Stimulated activated effector memory CD8-positive, alpha-beta T cell treated with anti-CD3 and anti-CD28 coated beads, Interleukin-12 subunit alpha, Interleukin-12 subunit beta, amount 100 ng/mL, for 72 hours (primary cell): ENCODE measurements at regions not wholly inside any gene's neighbourhood (a gene's known extent, or its start where the extent isn't known, plus 50 kb on each side); places are given as distances from the start of the nearest gene placed in this dataset.
"Not testable (repeated sequence)": the region's sequence is repeated elsewhere in the genome, so short reads cannot be mapped to it uniquely, and the experiment has no call there.

Experiments used
- ATAC-seq: fragments of 150-1000 bp; cut with Tn5 transposase; 2 replicates; pipeline ENCODE4 v1.10.0; 2021
- DNase-seq, 2 donors: peaks; one replicate each; pipeline ENCODE4 v3.0.0; 2021 to 2022; ENCODE audit warnings: low spot score in 2 of 2
- H3K27ac Mint-ChIP-seq: one replicate; pipeline ENCODE4 v1.8.0; 2022; ENCODE audit warnings: mild to moderate bottlenecking, mixed read lengths
- H3K36me3 Mint-ChIP-seq: one replicate; pipeline ENCODE4 v1.8.0; 2022; ENCODE audit warnings: mild to moderate bottlenecking, mixed read lengths
- H3K4me1 Mint-ChIP-seq: one replicate; pipeline ENCODE4 v1.8.0; 2022; ENCODE audit warnings: mixed read lengths
- H3K4me3 Mint-ChIP-seq: one replicate; pipeline ENCODE4 v1.8.0; 2022; ENCODE audit warnings: mild to moderate bottlenecking, mixed read lengths
- H3K9me3 Mint-ChIP-seq: one replicate; pipeline ENCODE4 v1.8.0; 2022; ENCODE audit warnings: mixed read lengths

DNA sequence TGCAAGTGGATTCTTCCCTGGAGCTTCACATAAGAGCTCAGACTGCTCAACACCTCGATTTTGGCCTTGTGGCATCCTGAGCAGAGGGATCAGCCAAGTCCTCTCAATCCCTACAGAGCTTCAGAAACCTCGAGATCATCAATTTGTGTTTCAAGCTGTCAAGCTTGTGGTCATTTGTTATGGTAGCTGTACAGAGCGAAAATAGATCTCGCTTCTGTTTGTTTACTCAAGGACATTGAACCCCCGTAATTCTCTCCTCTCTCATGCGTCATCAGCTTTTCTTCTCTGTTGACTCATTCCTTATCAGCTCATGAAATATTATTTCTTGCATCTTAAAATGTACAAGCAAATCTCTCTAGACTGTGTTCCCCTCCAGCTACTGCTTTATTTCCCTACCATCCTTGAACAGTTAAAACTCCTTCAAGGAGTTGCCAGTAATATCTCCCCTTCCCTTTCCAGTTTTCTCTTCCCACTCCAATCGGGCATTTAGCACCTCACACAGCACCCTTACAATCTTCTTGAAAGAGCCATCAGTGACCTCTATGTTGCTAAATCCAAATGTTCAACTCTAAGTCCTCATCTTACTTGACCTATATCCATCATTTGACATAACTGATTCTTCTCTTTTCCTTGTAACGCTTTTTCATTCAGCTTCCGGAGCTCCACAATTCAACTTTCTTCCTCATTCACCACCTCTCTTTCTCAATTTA, 106.2 kb upstream of the FAT1 start:
- no peak for ATAC-seq
- Mint-ChIP-seq H3K36me3 (no peaks in the 10 kb centered on the region), H3K4me3 (no peak overlapping the region), H3K27ac (no peak overlapping the region), H3K9me3 (peaks cover 11% of the 10 kb centered on the region), H3K4me1 (no peaks in the 10 kb centered on the region)
- no peak for DNase-seq

DNA sequence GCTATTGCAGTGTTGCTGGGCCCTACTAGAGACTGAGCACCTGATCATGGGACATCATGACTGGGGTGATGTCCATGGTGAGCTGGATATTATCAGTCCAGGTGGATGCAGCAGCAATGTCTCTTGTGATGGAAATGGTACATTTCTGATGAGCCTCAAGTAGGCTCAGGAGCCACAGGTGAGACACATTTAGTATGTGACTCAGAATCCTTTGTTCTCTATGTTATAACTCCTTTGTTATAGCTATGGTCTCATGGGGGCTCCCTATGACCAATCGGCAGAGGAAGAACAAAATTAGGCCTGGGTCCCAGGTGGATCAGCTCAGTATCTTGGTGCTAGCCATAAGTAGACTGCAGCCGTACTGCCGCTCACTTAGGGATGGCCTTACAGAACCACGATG, 107.9 kb upstream of the FAT1 start:
- Mint-ChIP-seq H3K27ac (no peak overlapping the region), H3K4me3 (no peak overlapping the region), H3K36me3 (no peaks in the 10 kb centered on the region), H3K9me3 (peaks cover 12% of the 10 kb centered on the region), H3K4me1 (no peaks in the 10 kb centered on the region)
- no peak for ATAC-seq
- DNase-seq: no peak

DNA sequence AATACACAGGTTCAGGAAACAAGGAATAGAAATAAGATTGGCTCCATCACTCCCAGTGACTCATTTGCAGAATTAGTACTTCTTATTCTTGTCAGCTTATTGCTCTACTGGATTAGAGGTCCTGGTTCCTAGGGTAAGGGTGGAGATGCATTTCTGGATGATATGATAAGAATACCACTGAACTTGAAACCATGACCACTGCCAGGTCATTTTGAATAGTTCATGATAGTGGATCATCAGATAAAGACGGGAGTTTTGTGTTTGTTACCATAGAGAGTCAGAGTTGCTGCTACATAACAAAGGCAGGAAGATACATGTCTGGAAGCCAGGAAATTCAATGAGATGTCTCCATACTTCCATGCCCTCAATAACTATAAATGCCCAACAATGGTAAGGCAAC, 109.2 kb upstream of the FAT1 start:
- Mint-ChIP-seq H3K4me1 (no peaks in the 10 kb centered on the region), H3K27ac (no peak overlapping the region), H3K4me3 (no peak overlapping the region), H3K9me3 (peaks cover 15% of the 10 kb centered on the region), H3K36me3 (no peaks in the 10 kb centered on the region)
- ATAC-seq (no peak), DNase-seq (no peak)

- H3K4me3 Mint-ChIP-seq, H3K36me3 Mint-ChIP-seq, H3K4me1 Mint-ChIP-seq, ATAC-seq, H3K27ac Mint-ChIP-seq, H3K9me3 Mint-ChIP-seq, DNase-seq: not testable (repeated sequence)
These were observed 113.8 kb upstream of the FAT1 start for GRCh38 chr4:186837463-186837862.

DNA sequence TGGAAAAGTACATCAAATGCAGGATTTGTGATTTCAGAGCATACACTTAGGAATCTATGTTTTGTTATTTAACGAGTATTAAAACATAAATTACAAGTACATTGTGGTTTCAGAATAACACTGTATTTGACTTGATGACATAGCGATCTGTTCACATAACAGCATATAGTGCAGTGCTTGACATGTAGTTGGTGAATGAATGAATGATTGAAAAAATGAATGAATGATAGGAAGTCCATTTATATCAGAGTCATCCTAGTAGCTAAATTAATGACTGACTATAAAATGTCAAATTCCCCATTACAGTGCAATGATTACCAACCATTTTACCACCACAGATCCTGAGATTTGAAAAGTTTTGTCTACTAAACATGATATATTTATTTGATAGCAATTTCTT, 114.6 kb upstream of the FAT1 start:
- Mint-ChIP-seq H3K36me3 (no peaks in the 10 kb centered on the region), H3K4me3 (no peak overlapping the region), H3K27ac (no peak overlapping the region), H3K9me3 (peaks cover 9% of the 10 kb centered on the region), H3K4me1 (no peaks in the 10 kb centered on the region)
- ATAC-seq (no peak), DNase-seq (no peak)

GRCh38 chr4:186839122-186840037, 115.7 kb upstream of the FAT1 start:
- H3K36me3 Mint-ChIP-seq: no peaks in the 10 kb centered on the region
- H3K27ac Mint-ChIP-seq: no peak overlapping the region
- DNase-seq (no peak), ATAC-seq (no peak)
- no peaks in the 10 kb centered on the region for H3K4me1 Mint-ChIP-seq
- H3K9me3 Mint-ChIP-seq: peaks cover 9% of the 10 kb centered on the region
- no peak overlapping the region for H3K4me3 Mint-ChIP-seq

DNA sequence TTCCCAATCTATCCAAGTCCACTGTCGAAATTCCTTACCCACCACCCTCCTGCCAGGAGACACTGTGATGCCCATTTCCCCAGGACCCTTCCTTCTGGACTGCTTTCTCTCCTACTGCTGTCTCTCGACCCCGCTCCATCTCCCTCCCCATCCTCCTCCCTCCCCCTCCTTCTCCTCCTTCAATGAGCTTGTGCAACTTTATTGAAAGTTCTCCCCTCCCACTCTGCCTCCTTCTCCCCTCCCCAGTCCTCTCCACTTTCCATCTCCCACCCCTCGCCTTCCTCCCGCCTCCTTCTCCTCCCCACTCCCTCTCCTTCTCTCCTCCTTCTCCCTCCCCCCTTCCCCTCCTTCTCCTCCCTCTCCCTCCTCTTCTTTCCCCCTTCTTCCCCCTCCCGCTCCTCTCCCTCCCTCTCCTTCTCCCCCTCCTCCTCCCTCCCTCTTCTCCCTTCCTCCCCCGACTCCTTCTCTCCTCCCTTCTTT, 116.6 kb upstream of the FAT1 start:
- Mint-ChIP-seq H3K4me1 (no peaks in the 10 kb centered on the region), H3K27ac (no peak overlapping the region), H3K9me3 (peaks cover 9% of the 10 kb centered on the region), H3K36me3 (no peaks in the 10 kb centered on the region), H3K4me3 (no peak overlapping the region)
- no peak for DNase-seq
- no peak for ATAC-seq

DNA sequence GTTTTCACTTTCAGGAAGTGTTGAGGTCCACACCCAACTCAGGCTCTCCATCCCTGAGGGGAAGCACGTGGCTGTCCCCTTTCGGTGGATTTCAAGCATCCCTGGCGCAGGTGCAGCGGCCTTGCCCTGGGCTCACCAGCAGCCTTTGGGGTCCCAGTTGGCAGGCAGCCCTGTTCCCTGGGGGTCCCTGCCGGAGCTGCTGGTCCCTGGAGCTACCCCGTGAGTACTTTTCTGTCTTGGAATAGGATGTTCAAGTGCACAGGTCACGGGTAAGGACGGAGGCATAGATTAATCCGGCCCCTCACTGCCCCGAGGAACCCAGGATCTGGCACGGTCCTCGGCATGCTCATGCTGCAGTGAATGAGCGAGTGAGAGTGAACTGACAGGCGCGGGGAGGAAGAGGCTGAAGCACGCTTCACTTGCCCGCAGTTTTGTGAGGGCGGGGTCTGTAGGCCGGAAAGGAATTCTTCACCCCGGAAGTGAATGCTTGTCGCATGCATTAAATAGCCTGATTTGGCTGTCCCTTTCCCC, 117.2 kb upstream of the FAT1 start:
- DNase-seq (no peak), ATAC-seq (no peak)
- peaks cover 9% of the 10 kb centered on the region for H3K9me3 Mint-ChIP-seq
- no peak overlapping the region for H3K4me3 Mint-ChIP-seq
- H3K4me1 Mint-ChIP-seq: no peaks in the 10 kb centered on the region
- H3K36me3 Mint-ChIP-seq: no peaks in the 10 kb centered on the region
- H3K27ac Mint-ChIP-seq: no peak overlapping the region

- no peak overlapping the region for H3K4me3 Mint-ChIP-seq
- H3K36me3 Mint-ChIP-seq: no peaks in the 10 kb centered on the region
- ATAC-seq (no peak), DNase-seq (no peak)
- H3K27ac Mint-ChIP-seq: no peak overlapping the region
- no peaks in the 10 kb centered on the region for H3K4me1 Mint-ChIP-seq
- H3K9me3 Mint-ChIP-seq: peaks cover 6% of the 10 kb centered on the region
These were observed 120.5 kb upstream of the FAT1 start for GRCh38 chr4:186844059-186844681.

- Mint-ChIP-seq H3K4me1 (no peaks in the 10 kb centered on the region), H3K36me3 (no peaks in the 10 kb centered on the region), H3K27ac (no peak overlapping the region), H3K9me3 (peaks cover 7% of the 10 kb centered on the region), H3K4me3 (no peak overlapping the region)
- ATAC-seq (no peak), DNase-seq (no peak)
These were observed 121.6 kb upstream of the FAT1 start for GRCh38 chr4:186845137-186845842.

- Mint-ChIP-seq H3K27ac (no peak overlapping the region), H3K36me3 (no peaks in the 10 kb centered on the region), H3K4me1 (no peaks in the 10 kb centered on the region), H3K4me3 (no peak overlapping the region), H3K9me3 (peaks cover 14% of the 10 kb centered on the region)
- DNase-seq (no peak), ATAC-seq (no peak)
These were observed 122.8 kb upstream of the FAT1 start for GRCh38 chr4:186846426-186846825.

DNA sequence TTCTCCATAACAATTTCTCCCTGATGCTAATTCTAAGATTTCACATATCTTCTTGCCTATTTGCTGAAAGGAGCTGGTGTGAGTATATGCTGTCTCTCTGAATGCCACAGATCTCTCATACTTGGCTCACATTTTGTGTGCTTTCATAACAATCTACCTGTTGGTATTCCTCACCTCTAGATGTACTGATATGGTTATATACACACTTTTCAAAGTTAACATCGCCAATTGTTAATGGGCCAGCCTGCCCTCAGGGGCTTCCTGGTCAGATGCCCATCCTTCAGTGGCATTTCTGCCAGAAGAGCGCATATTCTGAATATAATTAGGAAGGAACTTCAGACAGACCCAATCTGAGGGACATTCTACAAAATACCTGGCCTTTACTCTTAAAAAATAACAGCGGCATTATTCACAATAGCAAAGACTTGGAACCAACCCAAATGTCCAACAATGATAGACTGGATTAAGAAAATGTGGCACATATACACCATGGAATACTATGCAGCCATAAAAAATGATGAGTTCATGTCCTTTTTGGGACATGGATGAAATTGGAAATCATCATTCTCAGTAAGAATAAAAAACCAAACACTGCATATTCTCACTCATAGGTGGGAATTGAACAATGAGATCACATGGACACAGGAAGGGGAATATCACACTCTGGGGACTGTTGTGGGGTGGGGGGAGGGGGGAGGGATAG, 123.9 kb upstream of the FAT1 start:
- not testable (repeated sequence) for DNase-seq, H3K4me3 Mint-ChIP-seq, H3K4me1 Mint-ChIP-seq, ATAC-seq, H3K36me3 Mint-ChIP-seq, H3K27ac Mint-ChIP-seq
- peaks cover 14% of the 10 kb centered on the region for H3K9me3 Mint-ChIP-seq

- Mint-ChIP-seq H3K27ac (no peak overlapping the region), H3K4me1 (no peaks in the 10 kb centered on the region), H3K36me3 (no peaks in the 10 kb centered on the region), H3K4me3 (no peak overlapping the region), H3K9me3 (peaks cover 14% of the 10 kb centered on the region)
- ATAC-seq (no peak), DNase-seq (no peak)
These were observed 124.8 kb upstream of the FAT1 start for GRCh38 chr4:186848437-186848836.

DNA sequence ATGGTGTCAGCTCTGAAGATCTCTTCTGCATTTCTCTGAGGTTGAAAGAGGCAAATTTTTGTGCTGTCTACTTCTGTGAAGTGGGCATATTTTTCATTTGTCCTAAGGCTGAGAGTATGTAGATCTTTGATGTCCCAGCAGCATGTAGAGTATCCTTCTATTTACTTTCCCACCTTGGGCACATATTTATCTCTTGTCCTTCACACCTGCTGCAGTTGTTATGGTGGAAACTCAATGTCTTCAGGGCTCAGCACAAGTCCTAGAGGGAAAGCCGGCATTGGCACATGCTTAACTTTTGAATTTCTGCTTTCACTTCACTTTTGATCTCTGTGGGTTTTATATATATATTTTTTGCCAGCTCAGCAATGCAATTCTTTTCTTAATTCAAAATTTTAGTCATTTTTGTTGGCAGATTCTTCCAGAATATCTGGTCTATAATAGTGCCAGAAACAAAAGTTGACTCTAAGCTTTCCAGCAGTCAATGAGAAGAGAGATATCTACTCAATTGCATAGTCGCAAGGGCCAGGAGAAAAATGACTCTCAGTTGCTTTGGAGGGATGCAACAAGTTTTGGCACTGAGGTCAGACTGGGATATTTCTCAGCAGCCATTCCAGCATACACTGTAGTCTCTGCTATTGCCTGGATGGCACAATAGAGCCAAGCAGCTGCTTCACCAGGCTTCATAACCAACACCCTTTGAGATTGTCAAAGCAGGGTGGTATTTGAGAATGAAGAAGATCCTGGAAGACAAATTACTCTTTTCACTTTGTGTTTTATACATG, 127.8 kb upstream of the FAT1 start:
- no peak for ATAC-seq
- H3K9me3 Mint-ChIP-seq: peaks cover 14% of the 10 kb centered on the region
- no peaks in the 10 kb centered on the region for H3K36me3 Mint-ChIP-seq
- no peak for DNase-seq
- no peak overlapping the region for H3K27ac Mint-ChIP-seq
- H3K4me1 Mint-ChIP-seq: no peaks in the 10 kb centered on the region
- H3K4me3 Mint-ChIP-seq: no peak overlapping the region
